ENCODE measurements at regions not wholly inside any gene's neighbourhood (a gene's known extent, or its start where the extent isn't known, plus 50 kb on each side); places are given as distances from the start of the nearest gene placed in this dataset.

DNA sequence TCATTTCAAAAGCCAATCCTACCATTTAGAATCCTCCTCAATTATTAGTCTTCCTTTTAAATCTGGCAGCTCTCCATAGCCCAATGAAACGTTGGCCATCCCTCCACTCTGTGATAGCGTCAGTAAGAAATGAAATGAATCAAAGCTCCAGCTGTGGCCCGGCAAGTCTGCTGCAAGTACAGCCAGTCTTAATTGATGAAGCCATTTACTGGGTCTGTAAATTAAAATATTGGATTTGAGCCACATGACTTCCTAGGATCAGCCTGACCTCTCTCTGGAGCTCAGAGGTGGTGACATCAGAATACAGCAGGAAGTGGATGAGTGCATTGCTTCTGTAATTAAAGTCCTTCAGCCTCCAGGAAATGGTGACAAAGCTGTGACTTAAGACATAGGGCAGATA lies 347.0 kb upstream of the LMCD1 start:
- H3K4me3 ChIP-seq (ENCODE audit: insufficient read depth in 1 of 2, low read depth in 1 of 2, low read length in 2 of 2) = no peak overlapping the region
- H3K4ac ChIP-seq (ENCODE audit: low read depth in 1 of 2, low read length in 2 of 2) = no peak overlapping the region
- WGBS = 95% methylated on average over 3 of the region's 3 CpGs

DNA sequence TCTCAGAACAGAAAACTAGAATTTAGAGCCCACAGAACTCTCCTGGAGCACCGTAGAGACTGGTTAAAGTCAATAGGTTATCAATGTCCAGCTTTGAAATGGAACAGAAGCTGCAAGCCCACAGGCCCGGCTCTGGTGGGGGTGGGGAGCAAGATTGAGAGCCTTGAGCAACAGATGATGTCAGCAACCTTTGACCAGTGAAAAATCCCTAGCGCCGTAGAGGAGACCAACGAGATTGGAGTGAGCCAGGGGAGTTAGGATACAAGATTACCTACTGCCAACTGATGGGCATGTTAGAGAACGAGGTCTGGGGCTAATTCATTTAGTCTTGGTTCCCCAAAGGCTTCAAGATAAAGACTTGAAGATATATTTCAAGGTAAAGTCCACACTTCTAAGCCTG lies 345.5 kb upstream of the LMCD1 start:
- no peak overlapping the region for H3K4me3 ChIP-seq (ENCODE audit: insufficient read depth in 1 of 2, low read depth in 1 of 2, low read length in 2 of 2)
- H3K27ac ChIP-seq (ENCODE audit: low read length, poor library complexity, severe bottlenecking) = no peak overlapping the region
- H2AK5ac ChIP-seq (ENCODE audit: low read length, severe bottlenecking) = no peak overlapping the region
- H3K9ac ChIP-seq (ENCODE audit: low read length) = no peak overlapping the region
- no peak overlapping the region for H3K18ac ChIP-seq (ENCODE audit: low read depth in 1 of 2, low read length in 2 of 2)
- no peak overlapping the region for H3K23ac ChIP-seq (ENCODE audit: low read length in 2 of 2)
- no peak overlapping the region for H4K8ac ChIP-seq (ENCODE audit: low read length)
- H3K9me3 ChIP-seq (ENCODE audit: control insufficient read depth, low read length) = no peaks in the 10 kb centered on the region
- H2BK12ac ChIP-seq (ENCODE audit: low read length in 2 of 2) = no peak overlapping the region
- no peak overlapping the region for H2AFZ ChIP-seq (ENCODE audit: low read depth, low read length)
- no peaks in the 10 kb centered on the region for H3K27me3 ChIP-seq (ENCODE audit: control insufficient read depth in 1 of 2, insufficient read depth in 1 of 2, low read length in 2 of 2)
- no peak for DNase-seq
- 65% methylated on average over 6 of the region's 6 CpGs for WGBS
- H3K14ac ChIP-seq (ENCODE audit: low read length in 2 of 2) = no peak overlapping the region
- no peak overlapping the region for H2BK120ac ChIP-seq (ENCODE audit: low read depth, low read length)
- H3K4me1 ChIP-seq (ENCODE audit: control insufficient read depth, insufficient read depth, low read depth, low read length) = peaks cover 3% of the 10 kb centered on the region
- no peaks in the 10 kb centered on the region for H3K36me3 ChIP-seq (ENCODE audit: control insufficient read depth in 1 of 2, insufficient read depth in 2 of 2, low read depth in 1 of 2, low read length in 2 of 2)
- no peak overlapping the region for H4K91ac ChIP-seq (ENCODE audit: low read length)
- no peak overlapping the region for H3K4ac ChIP-seq (ENCODE audit: low read depth in 1 of 2, low read length in 2 of 2)
- no peak overlapping the region for H2BK15ac ChIP-seq (ENCODE audit: low read depth, poor library complexity, severe bottlenecking)
- H2BK5ac ChIP-seq (ENCODE audit: low read depth, low read length, poor library complexity, severe bottlenecking) = no peak overlapping the region
- no peak overlapping the region for H3K4me2 ChIP-seq (ENCODE audit: low read length, poor library complexity, severe bottlenecking)
- no peaks in the 10 kb centered on the region for H3K79me1 ChIP-seq (replicated peaks; ENCODE audit: low read length, poor library complexity, severe bottlenecking)

More for the DNA sequence above, 347.0 kb upstream of the LMCD1 start:
- no peak overlapping the region for H3K27ac ChIP-seq (ENCODE audit: low read length, poor library complexity, severe bottlenecking)
- no peak overlapping the region for H3K9ac ChIP-seq (ENCODE audit: low read length)
- no peak overlapping the region for H3K4me2 ChIP-seq (ENCODE audit: low read length, poor library complexity, severe bottlenecking)
- H3K9me3 ChIP-seq (ENCODE audit: control insufficient read depth, low read length) = no peaks in the 10 kb centered on the region
- H2BK120ac ChIP-seq (ENCODE audit: low read depth, low read length) = no peak overlapping the region
- no peak overlapping the region for H2BK15ac ChIP-seq (ENCODE audit: low read depth, poor library complexity, severe bottlenecking)
- H2BK5ac ChIP-seq (ENCODE audit: low read depth, low read length, poor library complexity, severe bottlenecking) = no peak overlapping the region
- H3K36me3 ChIP-seq (ENCODE audit: control insufficient read depth in 1 of 2, insufficient read depth in 2 of 2, low read depth in 1 of 2, low read length in 2 of 2) = no peaks in the 10 kb centered on the region
- no peak overlapping the region for H3K18ac ChIP-seq (ENCODE audit: low read depth in 1 of 2, low read length in 2 of 2)
- H2AFZ ChIP-seq (ENCODE audit: low read depth, low read length) = no peak overlapping the region
- H3K27me3 ChIP-seq (ENCODE audit: control insufficient read depth in 1 of 2, insufficient read depth in 1 of 2, low read length in 2 of 2) = no peaks in the 10 kb centered on the region
- H4K91ac ChIP-seq (ENCODE audit: low read length) = no peak overlapping the region
- no peak overlapping the region for H2BK12ac ChIP-seq (ENCODE audit: low read length in 2 of 2)
- H4K8ac ChIP-seq (ENCODE audit: low read length) = no peak overlapping the region
- DNase-seq = no peak
- no peak overlapping the region for H3K23ac ChIP-seq (ENCODE audit: low read length in 2 of 2)
- H3K4me1 ChIP-seq (ENCODE audit: control insufficient read depth, insufficient read depth, low read depth, low read length) = peaks cover 3% of the 10 kb centered on the region
- no peak overlapping the region for H2AK5ac ChIP-seq (ENCODE audit: low read length, severe bottlenecking)
- H3K14ac ChIP-seq (ENCODE audit: low read length in 2 of 2) = no peak overlapping the region
- H3K79me1 ChIP-seq (replicated peaks; ENCODE audit: low read length, poor library complexity, severe bottlenecking) = no peaks in the 10 kb centered on the region

DNA sequence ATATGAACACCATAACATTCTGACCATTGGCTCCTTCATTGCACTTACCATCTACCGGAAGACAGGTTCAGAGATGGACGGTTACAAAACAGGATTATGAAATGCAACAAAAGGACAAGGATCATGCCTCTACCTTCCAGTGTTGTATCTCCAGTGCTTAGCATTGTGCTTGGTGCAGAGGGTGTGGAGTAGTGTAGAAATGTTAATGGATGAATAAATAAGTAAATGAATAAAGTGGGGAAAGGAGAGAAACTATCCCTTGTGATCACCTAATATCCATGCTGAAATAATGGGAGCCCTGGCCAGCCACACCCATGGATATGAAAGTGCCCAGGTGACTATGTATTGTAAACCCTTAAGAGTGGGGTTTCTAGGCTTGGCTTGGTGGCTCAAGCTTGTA lies 344.8 kb upstream of the LMCD1 start:
- Histone ChIP-seq H2AFZ (ENCODE audit: low read depth, low read length) (no peak overlapping the region), H3K4me3 (ENCODE audit: insufficient read depth in 1 of 2, low read depth in 1 of 2, low read length in 2 of 2) (no peak overlapping the region), H2BK120ac (ENCODE audit: low read depth, low read length) (no peak overlapping the region), H2BK15ac (ENCODE audit: low read depth, poor library complexity, severe bottlenecking) (no peak overlapping the region), H3K4me2 (ENCODE audit: low read length, poor library complexity, severe bottlenecking) (no peak overlapping the region), H3K27me3 (ENCODE audit: control insufficient read depth in 1 of 2, insufficient read depth in 1 of 2, low read length in 2 of 2) (no peaks in the 10 kb centered on the region), H4K91ac (ENCODE audit: low read length) (no peak overlapping the region), H2BK12ac (ENCODE audit: low read length in 2 of 2) (no peak overlapping the region), H3K79me1 (replicated peaks; ENCODE audit: low read length, poor library complexity, severe bottlenecking) (no peaks in the 10 kb centered on the region), H2AK5ac (ENCODE audit: low read length, severe bottlenecking) (no peak overlapping the region), H3K9ac (ENCODE audit: low read length) (no peak overlapping the region), H2BK5ac (ENCODE audit: low read depth, low read length, poor library complexity, severe bottlenecking) (no peak overlapping the region), H3K36me3 (ENCODE audit: control insufficient read depth in 1 of 2, insufficient read depth in 2 of 2, low read depth in 1 of 2, low read length in 2 of 2) (no peaks in the 10 kb centered on the region), H3K23ac (ENCODE audit: low read length in 2 of 2) (no peak overlapping the region), H3K18ac (ENCODE audit: low read depth in 1 of 2, low read length in 2 of 2) (no peak overlapping the region), H3K27ac (ENCODE audit: low read length, poor library complexity, severe bottlenecking) (no peak overlapping the region), H3K4ac (ENCODE audit: low read depth in 1 of 2, low read length in 2 of 2) (no peak overlapping the region), H3K4me1 (ENCODE audit: control insufficient read depth, insufficient read depth, low read depth, low read length) (peaks cover 3% of the 10 kb centered on the region), H3K9me3 (ENCODE audit: control insufficient read depth, low read length) (no peaks in the 10 kb centered on the region), H4K8ac (ENCODE audit: low read length) (no peak overlapping the region), H3K14ac (ENCODE audit: low read length in 2 of 2) (no peak overlapping the region)
- WGBS = 80% methylated on average over 2 of the region's 2 CpGs
- no peak for DNase-seq

DNA sequence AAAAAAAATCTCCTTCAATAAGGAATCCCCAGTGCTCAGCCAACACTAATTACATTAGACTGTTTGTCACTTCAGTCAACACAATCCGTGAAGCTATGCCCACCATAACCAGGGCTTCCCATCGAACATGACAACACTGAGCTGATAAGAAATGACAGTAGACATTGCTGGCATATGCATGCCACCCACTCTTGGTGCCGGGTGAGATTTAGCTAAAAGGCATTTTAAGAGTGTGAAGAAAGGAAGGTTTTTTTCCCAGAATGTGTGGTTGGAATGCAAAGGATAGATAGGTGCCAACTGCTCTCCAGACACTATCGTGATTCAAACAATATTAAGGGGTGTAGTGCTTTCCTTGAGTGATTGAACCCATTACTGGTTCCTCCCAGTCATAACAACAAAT lies 344.0 kb upstream of the LMCD1 start:
- Histone ChIP-seq H3K14ac (ENCODE audit: low read length in 2 of 2) (no peak overlapping the region), H4K8ac (ENCODE audit: low read length) (no peak overlapping the region), H3K4me3 (ENCODE audit: insufficient read depth in 1 of 2, low read depth in 1 of 2, low read length in 2 of 2) (no peak overlapping the region), H3K4me2 (ENCODE audit: low read length, poor library complexity, severe bottlenecking) (no peak overlapping the region), H3K27me3 (ENCODE audit: control insufficient read depth in 1 of 2, insufficient read depth in 1 of 2, low read length in 2 of 2) (no peaks in the 10 kb centered on the region), H2AFZ (ENCODE audit: low read depth, low read length) (no peak overlapping the region), H3K4me1 (ENCODE audit: control insufficient read depth, insufficient read depth, low read depth, low read length) (peaks cover 3% of the 10 kb centered on the region), H3K79me1 (replicated peaks; ENCODE audit: low read length, poor library complexity, severe bottlenecking) (no peaks in the 10 kb centered on the region), H3K27ac (ENCODE audit: low read length, poor library complexity, severe bottlenecking) (no peak overlapping the region), H3K4ac (ENCODE audit: low read depth in 1 of 2, low read length in 2 of 2) (no peak overlapping the region), H4K91ac (ENCODE audit: low read length) (no peak overlapping the region), H2BK15ac (ENCODE audit: low read depth, poor library complexity, severe bottlenecking) (no peak overlapping the region), H3K18ac (ENCODE audit: low read depth in 1 of 2, low read length in 2 of 2) (no peak overlapping the region), H2BK5ac (ENCODE audit: low read depth, low read length, poor library complexity, severe bottlenecking) (no peak overlapping the region), H3K9me3 (ENCODE audit: control insufficient read depth, low read length) (no peaks in the 10 kb centered on the region), H2BK12ac (ENCODE audit: low read length in 2 of 2) (no peak overlapping the region), H3K23ac (ENCODE audit: low read length in 2 of 2) (no peak overlapping the region), H2BK120ac (ENCODE audit: low read depth, low read length) (no peak overlapping the region), H2AK5ac (ENCODE audit: low read length, severe bottlenecking) (no peak overlapping the region), H3K36me3 (ENCODE audit: control insufficient read depth in 1 of 2, insufficient read depth in 2 of 2, low read depth in 1 of 2, low read length in 2 of 2) (no peaks in the 10 kb centered on the region), H3K9ac (ENCODE audit: low read length) (no peak overlapping the region)
- no peak for DNase-seq
- WGBS = 92% methylated on average over 4 of the region's 4 CpGs

All from mesenchymal stem cell (in vitro differentiated cells and primary cell).